Thyroid gland (tissue), 4 donors: ENCODE measurements at regions not wholly inside any gene's neighbourhood (a gene's known extent, or its start where the extent isn't known, plus 50 kb on each side); places are given as distances from the start of the nearest gene placed in this dataset.
"Not testable (repeated sequence)": the region's sequence is repeated elsewhere in the genome, so short reads cannot be mapped to it uniquely, and the experiment has no call there.

Experiments used
- POLR2A ChIP-seq, 2 donors: fragments of 450-650 bp; IDR thresholded peaks; one replicate each; pipeline ENCODE4 v1.6.1; 2017; ENCODE audit warnings: antibody characterized with exemption in 2 of 2, mild to moderate bottlenecking in 2 of 2, moderate library complexity in 1 of 2
- TF ChIP-seq, protein P1 (sequence below), 6 experiments: fragments of 200-600 bp in 3 of 6; fragments of 450-650 bp in 3 of 6; sonication (generic) in 3 of 6; IDR thresholded peaks; one replicate each; pipeline ENCODE4 v1.5.1; 2016 to 2019; ENCODE audit warnings: antibody characterized with exemption in 6 of 6, mild to moderate bottlenecking in 2 of 6, inconsistent platforms in 1 of 6, moderate library complexity in 1 of 6

GRCh38 chr16:77056597-77056996 lies 134.4 kb upstream of the MON1B start:
- TF ChIP-seq, protein P1, sequence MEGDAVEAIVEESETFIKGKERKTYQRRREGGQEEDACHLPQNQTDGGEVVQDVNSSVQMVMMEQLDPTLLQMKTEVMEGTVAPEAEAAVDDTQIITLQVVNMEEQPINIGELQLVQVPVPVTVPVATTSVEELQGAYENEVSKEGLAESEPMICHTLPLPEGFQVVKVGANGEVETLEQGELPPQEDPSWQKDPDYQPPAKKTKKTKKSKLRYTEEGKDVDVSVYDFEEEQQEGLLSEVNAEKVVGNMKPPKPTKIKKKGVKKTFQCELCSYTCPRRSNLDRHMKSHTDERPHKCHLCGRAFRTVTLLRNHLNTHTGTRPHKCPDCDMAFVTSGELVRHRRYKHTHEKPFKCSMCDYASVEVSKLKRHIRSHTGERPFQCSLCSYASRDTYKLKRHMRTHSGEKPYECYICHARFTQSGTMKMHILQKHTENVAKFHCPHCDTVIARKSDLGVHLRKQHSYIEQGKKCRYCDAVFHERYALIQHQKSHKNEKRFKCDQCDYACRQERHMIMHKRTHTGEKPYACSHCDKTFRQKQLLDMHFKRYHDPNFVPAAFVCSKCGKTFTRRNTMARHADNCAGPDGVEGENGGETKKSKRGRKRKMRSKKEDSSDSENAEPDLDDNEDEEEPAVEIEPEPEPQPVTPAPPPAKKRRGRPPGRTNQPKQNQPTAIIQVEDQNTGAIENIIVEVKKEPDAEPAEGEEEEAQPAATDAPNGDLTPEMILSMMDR (IDR thresholded peaks at IDR 0.05), result not testable (repeated sequence)
- not testable (repeated sequence) for TF ChIP-seq POLR2A (IDR thresholded peaks at IDR 0.05)
